ENCODE measurements at regions not wholly inside any gene's neighbourhood (a gene's known extent, or its start where the extent isn't known, plus 50 kb on each side); places are given as distances from the start of the nearest gene placed in this dataset.

DNA sequence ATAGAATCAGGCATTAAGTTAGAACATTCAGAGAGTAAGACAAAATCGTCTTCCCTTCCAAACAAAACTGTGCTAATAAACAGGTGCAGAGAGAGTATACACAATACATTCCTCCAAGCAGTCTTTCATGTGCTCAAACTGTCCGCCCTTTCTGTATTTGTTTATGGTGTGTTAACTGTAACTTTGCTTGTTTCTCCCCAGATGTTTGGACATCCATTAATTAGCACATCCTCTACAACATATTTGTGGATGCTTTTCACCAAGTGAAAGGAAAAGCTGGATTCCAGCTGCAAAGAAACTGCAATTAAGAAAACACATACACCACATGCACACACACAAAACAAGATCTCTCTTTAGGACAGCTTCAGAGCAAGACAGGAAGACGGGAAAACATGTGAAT lies 912.6 kb downstream of the NTRK3 start:
- DNase-seq = no peak

DNA sequence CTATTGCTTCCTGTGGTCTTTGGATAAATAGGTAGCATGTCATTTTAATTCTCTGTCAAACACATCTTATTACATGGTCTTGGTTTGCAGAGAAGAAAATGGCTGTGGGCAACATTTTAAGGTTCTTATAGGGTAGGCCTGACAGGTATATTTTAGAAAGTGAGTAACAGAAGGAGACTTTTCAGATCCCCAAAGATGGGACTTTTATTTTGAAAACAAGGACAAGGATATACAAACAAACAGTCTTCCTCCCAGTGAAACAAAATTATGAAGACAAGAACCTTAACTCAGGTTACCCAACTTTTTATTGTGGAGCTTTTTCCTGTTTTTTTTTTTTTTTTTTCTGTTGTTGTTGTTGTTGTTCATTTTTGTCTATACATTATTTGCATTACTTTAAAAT lies 916.2 kb downstream of the NTRK3 start:
- no peak for DNase-seq

DNA sequence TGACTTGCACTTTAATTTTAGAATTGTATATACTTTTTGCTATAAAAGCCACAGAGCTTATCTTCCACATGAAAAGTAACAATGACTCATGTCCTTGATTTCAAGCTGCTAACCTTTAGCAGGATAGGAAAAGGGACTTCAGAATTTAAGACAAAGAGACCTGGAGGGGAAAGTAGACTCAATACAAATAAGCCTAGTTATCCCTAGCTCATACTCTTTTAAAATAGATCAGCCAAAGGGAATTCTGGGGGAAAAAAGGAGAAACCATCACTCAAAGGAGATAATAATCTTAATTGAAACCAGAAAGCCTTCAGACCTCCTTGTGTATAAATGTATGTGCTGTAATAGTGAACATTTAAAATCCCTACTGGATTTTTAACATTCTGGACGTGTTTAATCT lies 930.3 kb downstream of the NTRK3 start:
- DNase-seq = no peak

DNA sequence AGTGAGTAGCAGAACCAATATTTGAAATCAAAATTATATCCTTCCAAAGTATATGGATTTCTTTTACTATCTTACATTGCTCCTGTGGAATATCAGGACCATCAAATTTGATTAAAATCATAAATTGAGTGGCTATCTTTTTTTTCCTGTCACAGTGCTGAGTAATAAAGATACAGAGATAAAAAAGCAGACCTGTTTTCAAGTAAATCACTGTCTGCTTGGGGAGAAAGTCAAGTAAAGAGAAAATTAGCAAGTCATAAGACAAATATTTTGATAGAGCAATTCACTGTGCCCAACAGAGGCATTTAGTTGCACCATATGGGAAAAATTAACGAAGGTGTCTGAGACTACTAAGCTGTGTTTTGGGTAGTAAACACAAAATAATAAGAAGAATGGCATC lies 933.7 kb downstream of the NTRK3 start:
- no peak for DNase-seq

DNA sequence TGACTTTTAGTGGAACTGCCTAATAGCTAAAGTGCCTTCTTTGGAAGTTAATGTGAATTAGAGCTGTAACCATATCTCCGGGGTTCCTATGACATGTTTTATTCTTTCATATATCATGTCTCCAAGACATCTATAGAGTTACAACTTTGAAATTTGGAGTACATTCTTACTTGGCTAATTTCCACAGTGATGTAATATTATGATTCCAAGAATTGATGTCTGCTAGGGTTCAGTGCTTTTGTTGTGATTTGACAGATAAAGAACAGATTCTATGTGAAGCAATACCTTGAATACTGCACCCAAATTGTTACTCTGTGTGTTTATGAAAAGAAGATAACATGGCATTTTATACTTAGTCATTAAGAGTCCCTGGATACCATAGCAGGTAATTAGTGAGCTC lies 934.3 kb downstream of the NTRK3 start:
- no peak for DNase-seq

DNA sequence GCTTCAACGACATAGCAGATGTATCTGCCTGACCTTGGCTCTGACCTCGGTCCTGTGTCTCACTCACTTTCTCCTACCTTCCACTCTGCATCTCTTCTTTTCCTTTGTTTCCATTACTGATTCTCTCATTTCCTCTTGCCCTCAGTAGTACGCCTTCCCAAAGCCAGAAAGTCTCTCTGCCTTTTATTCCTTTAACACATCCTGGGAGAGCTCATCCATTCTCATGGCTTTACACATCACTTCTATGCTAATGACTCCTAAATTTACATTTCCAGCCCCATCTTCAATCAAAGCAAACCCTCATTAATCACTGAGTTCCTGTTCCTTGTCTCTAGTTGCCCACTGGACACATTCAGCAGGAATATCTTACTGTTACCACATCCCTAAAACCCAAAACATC lies 938.6 kb downstream of the NTRK3 start:
- DNase-seq = no peak

DNA sequence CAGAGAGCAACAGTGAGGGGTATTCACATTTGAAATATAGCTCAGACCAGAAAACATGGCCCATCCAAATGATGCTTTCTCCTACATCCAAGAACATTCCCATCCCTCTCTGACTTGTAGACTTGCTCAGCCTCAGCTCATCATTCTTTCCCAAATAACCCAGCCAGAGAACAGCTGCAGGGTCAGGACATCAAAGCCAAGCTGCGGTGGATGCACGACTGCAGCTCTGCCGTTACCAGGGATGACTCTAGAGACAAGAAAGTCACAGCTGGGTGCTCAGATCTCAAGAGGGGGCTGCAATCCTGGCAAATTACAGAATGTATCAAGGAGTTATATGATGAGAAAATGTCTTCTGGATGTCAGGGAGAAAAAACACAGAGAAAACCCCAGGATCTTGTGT lies 944.3 kb downstream of the NTRK3 start:
- no peak for DNase-seq

DNA sequence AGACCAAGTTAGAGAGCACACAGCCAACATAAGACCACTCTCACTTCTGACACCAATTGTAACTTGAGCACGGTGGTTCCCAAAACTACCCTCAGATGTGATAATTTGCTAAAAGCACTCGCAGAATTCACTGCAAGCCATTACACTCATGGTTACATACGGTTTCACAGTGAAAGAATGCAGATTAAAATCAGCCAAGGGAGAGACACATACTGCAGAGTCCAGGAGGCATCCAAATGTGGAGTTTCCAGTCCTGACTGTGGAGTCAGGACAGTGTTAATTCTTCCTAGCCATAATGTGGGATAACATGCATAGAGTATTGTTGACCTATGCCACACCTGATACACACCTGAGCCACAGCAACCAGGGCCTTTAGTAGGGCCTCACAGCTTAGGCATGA lies 956.4 kb downstream of the NTRK3 start:
- DNase-seq = no peak

DNA sequence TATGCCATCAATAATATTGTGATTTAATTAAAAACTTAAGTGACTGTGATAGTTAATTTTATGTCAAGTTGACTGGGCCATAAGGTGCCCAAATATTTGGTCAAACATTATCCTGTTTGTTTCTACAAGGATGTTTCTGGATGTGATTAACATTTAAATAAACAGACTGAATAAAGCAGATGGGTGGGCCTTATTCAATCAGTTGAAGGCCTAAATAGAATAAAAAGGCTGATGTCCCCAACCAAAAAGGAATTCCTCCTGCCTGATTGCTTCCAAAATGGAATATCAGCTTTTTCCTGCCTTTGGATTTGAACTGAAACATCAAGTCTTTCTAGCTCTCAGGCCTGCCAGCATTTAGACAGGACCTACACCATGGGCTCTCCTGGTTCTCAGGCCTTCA lies 961.7 kb downstream of the NTRK3 start:
- no peak for DNase-seq

DNA sequence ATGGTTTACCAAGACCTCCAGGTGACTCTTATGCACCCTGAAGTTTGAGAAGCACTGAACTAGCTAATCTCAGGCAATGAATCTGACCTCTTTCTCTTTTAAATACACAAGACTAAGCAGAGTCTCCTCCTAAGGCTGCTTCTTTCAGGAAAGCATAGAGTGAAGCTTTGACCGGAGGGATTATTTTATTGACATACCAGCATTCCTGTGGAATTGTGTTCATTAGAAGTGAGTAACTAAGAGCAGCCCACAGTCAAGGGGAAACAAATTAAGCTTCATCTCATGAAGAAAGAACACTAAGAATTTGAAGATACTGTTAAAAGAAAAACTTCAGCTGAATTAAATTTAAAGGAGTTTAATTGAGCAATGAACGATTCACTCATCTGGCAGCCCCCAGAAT lies 963.5 kb downstream of the NTRK3 start:
- DNase-seq = no peak

DNA sequence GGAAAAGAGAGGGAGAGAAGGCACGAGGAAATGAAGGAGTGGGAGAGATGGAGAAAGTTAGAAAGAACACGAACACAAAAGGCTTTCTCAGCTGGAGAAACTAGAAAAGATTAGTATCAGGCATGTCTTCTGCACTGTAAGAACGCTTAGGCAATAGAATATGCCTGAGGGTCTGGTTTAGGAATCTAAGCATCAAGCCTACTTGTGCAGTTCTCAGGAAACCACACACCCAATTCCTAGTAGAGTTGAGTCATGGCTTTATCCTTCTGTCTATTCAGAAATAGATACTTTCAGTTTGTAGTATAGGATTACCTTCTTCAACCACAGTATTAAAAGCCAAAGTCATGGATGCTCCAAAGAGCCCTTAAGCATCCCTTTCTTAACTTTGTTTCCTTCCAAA lies 969.4 kb downstream of the NTRK3 start:
- no peak for DNase-seq

DNA sequence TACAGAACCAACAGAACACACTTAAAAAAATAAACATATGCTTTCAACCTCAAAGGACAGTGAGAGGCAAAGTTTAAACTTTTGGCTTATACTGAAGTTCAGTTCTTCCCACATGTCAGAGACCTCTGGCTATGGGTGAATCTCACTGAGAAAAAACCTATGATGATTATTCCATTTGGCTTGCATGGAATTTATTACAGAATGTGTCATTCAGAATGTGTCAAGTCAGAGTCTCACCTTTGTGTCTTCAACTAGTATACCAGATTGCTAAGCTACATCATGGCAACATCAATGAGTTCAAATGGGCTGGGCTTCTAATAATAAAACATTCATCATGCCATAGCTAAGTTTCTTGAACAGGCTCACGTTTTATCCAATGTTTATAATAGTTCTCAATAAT lies 987.0 kb downstream of the NTRK3 start:
- no peak for DNase-seq

DNA sequence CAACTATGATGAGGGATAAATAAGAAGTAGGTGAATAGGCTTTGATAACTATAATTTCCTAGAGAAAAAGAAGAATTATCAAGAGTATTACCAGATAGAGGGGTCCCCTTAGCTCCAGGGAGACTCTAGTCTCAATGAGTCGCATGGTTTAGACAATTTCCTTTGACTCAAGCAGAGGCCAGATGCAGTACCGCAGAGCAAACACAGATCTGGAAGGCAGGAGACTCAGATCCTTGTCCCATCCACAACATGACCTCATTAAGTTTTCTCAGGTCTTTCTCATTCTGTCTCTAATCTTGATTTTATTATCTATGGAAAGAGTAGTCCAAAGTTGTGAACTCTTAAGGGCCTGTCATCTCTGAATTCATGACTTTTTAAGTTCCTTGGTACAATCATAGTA lies 987.9 kb downstream of the NTRK3 start:
- no peak for DNase-seq

DNA sequence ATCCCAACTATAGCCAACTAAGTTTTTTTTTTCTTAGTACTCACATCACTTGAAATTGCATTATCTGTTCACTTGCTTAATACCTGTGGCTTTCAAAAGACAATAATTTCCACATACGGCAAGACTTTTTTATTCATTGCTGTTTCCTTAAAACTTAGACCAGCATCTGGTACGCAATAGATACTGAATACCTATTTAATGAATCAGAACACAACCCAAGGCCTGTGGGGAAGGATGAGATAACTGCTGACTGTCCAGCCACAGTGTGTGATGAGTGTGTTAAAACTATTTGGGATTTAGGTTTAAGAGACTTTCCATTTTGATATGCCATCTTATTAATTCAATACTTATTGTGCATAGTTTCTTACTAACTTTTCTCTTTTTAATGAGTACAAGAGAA lies 988.7 kb downstream of the NTRK3 start:
- DNase-seq = no peak

DNA sequence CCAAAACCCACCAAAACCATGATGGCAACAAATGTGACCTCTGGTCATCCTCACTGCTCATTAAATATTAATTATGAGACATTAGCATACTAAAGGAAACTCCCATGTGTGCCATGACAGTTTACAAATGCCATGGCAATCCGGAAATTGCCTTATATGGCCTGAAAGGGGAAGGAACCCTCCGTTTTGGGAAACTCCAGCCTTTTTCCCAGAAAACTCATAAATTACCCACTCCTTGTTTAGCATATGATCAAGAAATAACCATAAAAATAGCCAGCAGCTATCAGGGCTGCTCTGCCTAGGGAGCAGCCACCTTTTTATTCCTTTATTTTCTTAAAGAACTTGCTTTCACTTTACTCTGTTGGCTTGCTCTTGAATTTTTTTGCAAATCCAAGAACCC lies 992.7 kb downstream of the NTRK3 start:
- DNase-seq = no peak

DNA sequence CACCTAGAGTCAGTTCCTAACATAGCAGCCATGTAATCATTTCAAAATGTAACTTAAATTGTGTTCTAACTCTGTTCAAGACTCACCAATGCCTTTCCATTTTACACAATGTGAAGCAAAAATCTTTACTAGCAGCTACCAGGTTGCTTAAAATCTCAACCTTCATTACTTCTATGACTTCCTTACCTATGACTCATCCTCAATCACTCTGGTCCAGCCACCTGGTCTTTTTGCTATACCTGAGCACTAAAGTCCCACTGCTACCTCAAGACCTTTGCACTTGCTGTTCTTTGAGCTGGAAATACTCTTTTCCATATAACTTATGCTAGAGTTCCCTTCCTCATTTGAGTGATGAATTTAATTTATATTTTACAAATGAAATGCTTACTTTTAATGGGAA lies 993.2 kb downstream of the NTRK3 start:
- no peak for DNase-seq

DNA sequence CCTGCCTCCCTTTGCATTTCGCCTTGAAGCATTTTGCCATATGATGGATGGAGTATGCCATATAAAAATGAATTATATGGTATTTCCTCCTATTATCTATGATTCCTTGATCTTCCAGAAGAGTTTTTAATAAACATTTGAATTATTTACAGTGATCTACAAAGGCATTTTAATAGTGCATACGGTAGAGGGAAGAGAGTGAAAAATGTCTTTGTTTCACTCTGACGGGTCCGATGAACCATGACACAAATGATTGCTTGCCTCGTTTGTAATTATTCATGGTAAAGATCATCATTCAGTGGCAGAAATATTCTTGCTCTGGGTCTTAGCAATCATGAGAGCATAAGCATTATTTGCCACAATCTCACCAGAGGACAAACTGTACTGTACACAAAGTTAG lies 1010.9 kb downstream of the NTRK3 start:
- no peak for DNase-seq

DNA sequence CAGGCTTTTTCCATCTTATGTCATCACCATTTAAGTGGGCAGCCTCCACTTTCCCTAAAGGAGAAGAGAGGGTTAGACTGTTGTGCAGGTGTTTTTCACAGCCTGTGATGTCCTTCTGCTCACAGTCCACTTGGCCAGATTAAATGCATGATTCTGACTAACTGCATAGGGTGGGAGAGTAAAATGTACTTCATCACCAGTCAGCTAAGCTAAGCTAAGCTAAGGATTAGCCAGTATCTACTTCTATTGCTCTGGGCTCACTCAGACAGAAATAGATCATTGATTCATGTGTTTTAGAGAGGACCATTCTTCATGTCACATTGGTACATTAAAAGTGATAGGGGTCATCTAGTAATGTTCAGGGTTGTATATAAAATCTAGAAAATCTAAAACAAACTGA lies 1013.1 kb downstream of the NTRK3 start:
- DNase-seq = no peak

DNA sequence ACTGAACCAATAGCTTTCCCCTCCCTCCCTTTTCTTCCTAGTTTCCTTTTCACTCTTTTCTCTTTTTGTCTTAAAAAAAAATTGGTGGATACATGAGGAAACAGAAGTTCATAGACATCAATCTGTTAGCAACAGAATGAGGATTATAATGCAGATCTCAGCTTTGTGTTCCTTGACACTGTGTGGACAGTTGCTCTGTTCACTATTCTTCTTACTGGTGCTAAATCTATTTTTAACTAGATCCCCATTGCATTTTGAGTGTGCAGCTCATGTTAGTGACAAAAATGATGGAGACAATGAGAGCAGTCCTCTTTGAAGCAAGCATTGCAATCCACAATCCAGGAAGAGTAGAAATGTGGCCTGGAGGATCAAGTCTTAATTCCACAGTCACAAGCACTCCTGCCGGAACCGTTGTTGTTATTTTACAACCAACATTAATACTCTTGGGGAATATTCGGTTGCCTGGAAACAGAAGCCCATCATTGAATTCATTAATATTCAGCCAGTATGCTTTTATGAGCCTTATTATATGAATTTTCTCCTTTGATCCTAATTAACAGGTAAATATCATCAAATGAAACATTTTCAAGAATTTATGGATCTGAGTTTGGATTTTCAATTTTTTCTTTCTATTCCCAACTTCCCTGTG lies 1016.8 kb downstream of the NTRK3 start:
- DNase-seq = no peak

DNA sequence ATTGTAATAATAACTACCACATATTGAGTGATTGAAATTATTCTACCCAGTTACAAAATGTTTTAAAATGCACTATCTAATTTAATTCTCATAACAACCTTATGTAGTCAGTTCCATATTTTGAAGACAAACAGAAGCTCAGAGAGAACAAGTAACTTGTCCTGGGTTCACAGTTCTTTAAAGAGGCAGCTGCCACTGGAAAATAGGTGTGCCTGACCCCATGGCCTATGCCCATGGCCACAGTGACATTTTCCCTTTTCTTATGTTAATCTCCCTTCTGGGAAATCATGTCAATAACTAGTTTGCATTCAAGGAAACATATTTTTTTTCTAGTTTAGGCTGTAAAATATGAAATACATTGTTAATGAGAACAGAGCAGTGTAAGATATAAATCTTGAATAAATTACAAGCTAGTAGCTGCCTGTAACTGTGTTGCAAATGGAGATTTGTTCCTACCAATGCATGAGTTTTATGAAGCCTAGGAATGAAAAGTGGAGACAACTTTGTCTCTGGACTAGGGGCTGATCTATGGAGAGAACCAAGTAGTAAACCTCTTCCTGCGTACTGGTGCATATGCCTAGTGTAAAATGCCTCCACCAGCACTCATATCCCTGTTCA lies 1018.0 kb downstream of the NTRK3 start:
- DNase-seq = no peak

DNA sequence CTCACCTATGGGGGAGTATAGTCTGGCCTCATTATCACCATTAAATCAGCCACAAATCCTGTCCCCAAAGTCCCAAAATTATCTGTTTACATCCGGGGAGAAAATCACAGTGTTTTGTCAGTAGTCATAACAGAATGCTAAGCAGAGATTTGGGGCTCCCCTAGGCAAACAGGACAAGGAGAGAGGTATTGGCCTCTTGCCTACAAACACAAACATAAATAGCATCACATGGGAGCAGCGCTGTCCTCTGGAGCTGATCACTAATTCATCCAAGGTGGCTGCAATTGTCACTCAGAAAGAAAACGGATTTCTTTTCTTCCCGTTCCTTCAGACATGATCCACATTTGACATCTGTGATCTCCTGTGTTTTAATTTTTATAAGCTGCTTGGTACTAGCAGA lies 1028.1 kb downstream of the NTRK3 start:
- DNase-seq = no peak

DNA sequence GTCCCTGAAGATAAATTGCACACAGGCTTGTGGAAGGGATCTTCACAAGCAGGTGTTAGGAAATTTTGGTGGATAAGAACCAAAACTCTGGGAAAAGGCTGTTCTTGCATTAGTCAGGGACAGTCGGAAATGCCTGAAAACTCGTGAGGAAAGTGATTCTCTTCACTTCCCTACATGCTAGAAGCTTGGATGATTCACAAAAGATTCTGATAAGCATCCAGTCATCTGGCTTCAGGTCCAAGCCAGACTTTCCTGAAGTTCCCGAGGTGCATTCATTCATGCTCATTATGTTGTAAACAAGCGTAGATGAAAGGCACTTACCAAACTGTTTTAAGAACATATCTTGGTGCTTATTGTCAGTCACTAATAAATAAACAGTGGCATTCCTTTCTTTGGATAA lies 1028.7 kb downstream of the NTRK3 start:
- DNase-seq = no peak

DNA sequence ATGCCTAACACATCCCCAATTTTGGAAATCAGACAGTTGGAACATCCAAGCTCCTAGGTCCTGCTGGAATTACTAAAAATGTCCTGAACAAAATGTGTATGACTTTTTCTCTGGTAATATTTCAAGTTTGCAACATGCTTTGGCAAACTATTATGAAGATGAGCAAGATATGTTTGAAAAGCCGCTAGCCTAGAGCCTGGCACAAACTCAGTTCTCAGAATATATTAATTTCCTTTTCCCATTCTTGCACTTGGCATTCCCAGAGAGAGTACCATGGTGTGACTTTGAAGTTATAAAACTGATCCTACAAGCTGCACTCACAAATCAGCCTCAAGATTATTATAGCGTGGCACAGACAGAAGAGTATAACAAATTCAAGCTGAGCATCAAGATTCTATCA lies 1031.1 kb downstream of the NTRK3 start:
- no peak for DNase-seq

DNA sequence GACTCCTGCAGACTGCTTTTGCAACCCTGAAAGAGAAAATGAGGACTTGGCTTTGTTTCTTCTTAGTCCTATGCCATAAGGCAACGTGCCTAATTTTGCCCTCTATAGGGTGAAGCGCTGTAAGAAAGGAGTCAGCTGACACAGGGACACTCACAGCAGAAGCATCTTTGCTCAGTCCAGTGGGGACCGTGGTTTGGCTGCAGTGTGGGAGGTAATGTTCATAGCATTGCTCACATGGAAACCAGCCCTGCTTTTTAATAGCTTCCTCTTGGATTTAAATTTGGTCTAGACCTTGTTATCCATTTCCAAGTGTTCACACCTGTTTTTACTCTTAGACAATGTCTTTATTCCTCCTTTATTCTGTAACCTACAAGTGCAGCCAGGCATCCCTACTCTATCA lies 1032.1 kb downstream of the NTRK3 start:
- DNase-seq = no peak

All from inflammatory macrophage treated with lipopolysaccharide for 4 hours (primary cell).